GM12872 (cell line): ENCODE measurements at regions not wholly inside any gene's neighbourhood (a gene's known extent, or its start where the extent isn't known, plus 50 kb on each side); places are given as distances from the start of the nearest gene placed in this dataset.

Experiments
- TF ChIP-seq, protein P1 (sequence below): IDR thresholded peaks from 3 replicates; pipeline ENCODE4 v1.5.1; 2011; ENCODE audit warnings: low read depth, mild to moderate bottlenecking, low read length, moderate library complexity; ENCODE audit not compliant: insufficient read depth

DNA sequence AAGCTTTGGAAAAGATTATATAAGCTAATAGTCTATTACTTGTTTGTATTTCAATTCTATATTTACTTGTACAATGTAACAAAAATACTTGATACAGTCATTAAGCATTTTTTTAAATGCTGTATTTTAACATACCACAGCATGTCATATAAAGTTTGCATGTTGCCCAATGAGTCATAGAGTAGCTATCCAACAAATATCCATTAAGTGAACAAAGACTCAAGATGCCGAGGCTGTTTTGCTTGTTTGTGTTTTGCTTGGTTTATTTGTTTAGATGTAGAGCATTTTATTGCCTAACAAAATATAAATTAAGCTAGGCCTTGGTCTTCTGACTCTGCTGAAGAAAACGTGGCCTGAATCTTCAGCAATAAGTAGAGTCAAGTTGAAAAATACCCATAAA is 1584.3 kb upstream of the NUDT12 start:
- TF ChIP-seq, protein P1, sequence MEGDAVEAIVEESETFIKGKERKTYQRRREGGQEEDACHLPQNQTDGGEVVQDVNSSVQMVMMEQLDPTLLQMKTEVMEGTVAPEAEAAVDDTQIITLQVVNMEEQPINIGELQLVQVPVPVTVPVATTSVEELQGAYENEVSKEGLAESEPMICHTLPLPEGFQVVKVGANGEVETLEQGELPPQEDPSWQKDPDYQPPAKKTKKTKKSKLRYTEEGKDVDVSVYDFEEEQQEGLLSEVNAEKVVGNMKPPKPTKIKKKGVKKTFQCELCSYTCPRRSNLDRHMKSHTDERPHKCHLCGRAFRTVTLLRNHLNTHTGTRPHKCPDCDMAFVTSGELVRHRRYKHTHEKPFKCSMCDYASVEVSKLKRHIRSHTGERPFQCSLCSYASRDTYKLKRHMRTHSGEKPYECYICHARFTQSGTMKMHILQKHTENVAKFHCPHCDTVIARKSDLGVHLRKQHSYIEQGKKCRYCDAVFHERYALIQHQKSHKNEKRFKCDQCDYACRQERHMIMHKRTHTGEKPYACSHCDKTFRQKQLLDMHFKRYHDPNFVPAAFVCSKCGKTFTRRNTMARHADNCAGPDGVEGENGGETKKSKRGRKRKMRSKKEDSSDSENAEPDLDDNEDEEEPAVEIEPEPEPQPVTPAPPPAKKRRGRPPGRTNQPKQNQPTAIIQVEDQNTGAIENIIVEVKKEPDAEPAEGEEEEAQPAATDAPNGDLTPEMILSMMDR = no peak

DNA sequence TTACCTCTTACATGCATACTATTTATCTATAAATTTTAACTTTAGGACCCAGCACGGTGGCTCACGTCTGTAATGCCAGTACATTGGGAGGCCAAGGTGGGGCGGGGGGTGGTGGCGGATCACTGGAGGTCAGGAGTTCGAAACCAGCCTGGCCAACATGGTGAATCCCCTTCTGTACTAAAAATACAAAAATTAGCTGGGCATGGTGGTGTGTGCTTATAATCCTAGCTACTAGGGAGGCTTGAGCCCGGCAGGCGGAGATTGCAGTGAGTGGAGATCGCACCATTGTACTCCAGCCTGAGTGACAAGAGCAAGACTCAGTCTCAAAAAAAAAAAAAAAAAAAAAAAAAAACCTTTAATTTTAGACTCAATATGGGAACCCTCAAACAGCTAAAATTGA is 1582.6 kb upstream of the NUDT12 start:
- TF ChIP-seq, protein P1 = no peak

DNA sequence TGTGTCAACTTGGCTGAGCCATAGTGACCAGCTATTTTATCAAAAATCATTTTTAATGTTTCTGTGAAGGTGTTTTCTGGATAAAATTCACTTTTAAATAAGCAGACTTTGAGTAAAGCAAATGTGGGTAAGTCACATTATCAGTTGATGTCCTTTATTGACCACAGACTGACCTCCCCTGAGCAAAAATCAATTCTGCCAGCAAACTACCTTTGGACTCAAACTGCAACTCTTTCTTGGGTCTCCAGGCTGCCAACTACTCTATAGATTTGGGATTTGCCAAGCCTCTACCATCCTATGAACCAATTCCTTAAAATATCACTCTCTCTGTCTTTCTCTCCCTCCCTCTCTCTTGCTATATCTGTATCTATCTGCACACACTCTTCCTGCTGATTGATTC is 1571.7 kb upstream of the NUDT12 start:
- TF ChIP-seq, protein P1 = no peak

DNA sequence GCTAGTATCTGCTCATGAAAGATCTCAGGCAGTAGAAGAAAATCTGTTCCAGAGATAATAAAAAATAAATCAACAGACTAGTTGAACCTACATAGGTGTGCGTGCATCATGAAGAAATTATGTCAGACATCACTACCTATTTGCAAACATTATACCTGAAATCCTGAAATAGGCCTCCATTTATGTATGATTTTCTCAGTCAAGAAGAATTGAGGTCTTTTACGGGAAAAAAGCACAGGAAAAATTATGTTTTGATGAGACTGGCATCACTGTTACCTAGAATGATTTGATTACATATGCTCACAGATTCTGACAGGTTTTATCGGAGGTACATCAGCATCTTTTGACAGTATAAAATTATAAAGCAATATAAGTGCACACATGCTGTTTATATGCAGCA is 1570.5 kb upstream of the NUDT12 start:
- TF ChIP-seq, protein P1 = no peak

DNA sequence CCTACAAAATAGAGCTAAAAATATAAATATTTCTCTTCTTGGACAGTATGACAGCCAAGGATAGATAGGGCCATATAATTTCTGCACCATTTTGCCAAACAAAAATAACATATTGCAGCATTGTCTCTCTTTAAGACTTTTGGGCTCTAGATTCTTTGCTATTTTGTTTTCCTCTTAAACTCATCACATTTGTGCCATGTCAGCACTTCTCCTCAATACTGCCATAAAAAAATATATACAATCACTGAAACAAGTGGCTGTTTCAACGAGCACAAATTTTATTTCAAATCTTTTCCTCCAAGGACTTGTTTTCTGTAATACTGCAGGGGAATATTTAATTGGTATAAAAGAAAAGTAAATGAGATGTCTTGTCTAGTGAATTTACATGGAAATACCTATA is 1570.0 kb upstream of the NUDT12 start:
- TF ChIP-seq, protein P1 = no peak

DNA sequence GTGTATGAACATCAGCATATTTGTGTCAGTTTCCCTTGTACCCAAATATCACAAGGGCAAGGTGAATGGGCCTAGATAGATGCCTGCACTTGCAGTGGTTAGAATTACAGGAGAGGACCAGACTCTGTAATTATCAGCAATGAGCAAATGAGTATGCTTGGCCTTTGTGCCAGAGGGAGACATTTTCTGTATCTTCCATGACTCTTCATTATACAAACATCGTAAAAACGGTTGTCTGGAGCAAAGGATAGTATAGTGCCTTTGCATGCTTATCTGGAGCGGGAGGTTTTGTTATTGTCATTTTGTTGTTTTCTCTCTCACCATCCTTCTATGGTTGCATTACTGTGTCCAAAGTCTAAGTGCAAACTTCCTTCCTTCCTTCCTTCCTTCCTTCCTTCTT is 1568.5 kb upstream of the NUDT12 start:
- TF ChIP-seq, protein P1 = no peak

DNA sequence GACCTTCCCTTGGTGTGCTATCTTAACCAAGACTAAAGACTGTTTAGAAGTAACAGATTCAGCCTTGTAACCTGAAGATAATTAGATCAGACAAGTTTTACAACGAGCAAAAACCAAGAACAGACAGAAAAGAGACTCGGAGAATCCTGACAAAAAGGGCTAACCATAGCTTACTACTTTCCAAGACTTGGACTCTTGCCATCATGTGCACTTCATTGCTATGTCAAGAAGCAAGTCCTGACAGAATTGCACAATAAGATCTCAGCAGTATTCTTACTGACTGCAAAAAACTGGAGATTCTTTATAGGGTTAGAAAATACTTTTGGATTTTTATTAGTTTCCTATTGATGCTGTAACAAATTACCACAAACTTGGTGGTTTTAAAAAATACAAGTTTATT is 1539.0 kb upstream of the NUDT12 start:
- TF ChIP-seq, protein P1 = no peak

DNA sequence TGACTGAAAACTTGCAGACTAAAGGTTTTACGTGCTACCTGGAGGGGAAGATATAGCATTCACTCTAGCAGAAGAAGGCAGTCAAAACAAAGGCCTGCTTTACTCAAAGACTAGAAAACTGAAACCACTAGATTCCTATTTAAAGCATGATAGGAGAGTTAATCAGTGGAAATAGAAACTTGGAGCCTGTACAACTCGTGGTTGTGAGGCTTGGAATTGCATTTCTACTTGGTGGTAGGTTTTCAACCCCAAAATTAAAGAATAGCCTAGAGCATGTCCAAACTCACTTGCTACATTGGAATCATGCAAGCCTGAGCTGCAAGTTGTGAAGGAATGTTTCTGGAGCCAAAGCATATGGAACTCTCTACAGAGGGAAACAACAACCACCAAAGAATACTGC is 1526.4 kb upstream of the NUDT12 start:
- TF ChIP-seq, protein P1 = no peak
